ENCODE measurements at regions not wholly inside any gene's neighbourhood (a gene's known extent, or its start where the extent isn't known, plus 50 kb on each side); places are given as distances from the start of the nearest gene placed in this dataset.
"Not testable (repeated sequence)": the region's sequence is repeated elsewhere in the genome, so short reads cannot be mapped to it uniquely, and the experiment has no call there.

- Histone ChIP-seq H3K36me3 (ENCODE audit: control insufficient read depth in 2 of 2, insufficient read depth in 2 of 2, low read length in 2 of 2) (no peaks in the 10 kb centered on the region), H3K4me3 (ENCODE audit: low read length in 2 of 2) (no peak overlapping the region), H3K27me3 (ENCODE audit: control insufficient read depth in 1 of 2, insufficient read depth in 2 of 2, low read length in 2 of 2) (no peaks in the 10 kb centered on the region), H3K9ac (ENCODE audit: low read length in 2 of 2) (no peak overlapping the region), H3K27ac (ENCODE audit: low read length) (no peak overlapping the region), H3K4me1 (ENCODE audit: control insufficient read depth, insufficient read depth, low read length) (no peaks in the 10 kb centered on the region), H3K9me3 (ENCODE audit: control insufficient read depth in 2 of 2, low read length in 2 of 2) (no peaks in the 10 kb centered on the region)
Observed at GRCh38 chr16:60651346-60651745, 1384.9 kb downstream of the CDH8 start.

GRCh38 chr16:60648290-60648689, 1387.9 kb downstream of the CDH8 start:
- Histone ChIP-seq H3K4me1 (ENCODE audit: control insufficient read depth, insufficient read depth, low read length) (no peaks in the 10 kb centered on the region), H3K9ac (ENCODE audit: low read length in 2 of 2) (no peak overlapping the region), H3K27ac (ENCODE audit: low read length) (no peak overlapping the region), H3K27me3 (ENCODE audit: control insufficient read depth in 1 of 2, insufficient read depth in 2 of 2, low read length in 2 of 2) (no peaks in the 10 kb centered on the region), H3K9me3 (ENCODE audit: control insufficient read depth in 2 of 2, low read length in 2 of 2) (no peaks in the 10 kb centered on the region), H3K36me3 (ENCODE audit: control insufficient read depth in 2 of 2, insufficient read depth in 2 of 2, low read length in 2 of 2) (no peaks in the 10 kb centered on the region), H3K4me3 (ENCODE audit: low read length in 2 of 2) (no peak overlapping the region)

GRCh38 chr16:60647388-60647787, 1388.8 kb downstream of the CDH8 start:
- not testable (repeated sequence) for H3K9ac ChIP-seq (ENCODE audit: low read length in 2 of 2); H3K27ac ChIP-seq (ENCODE audit: low read length); H3K36me3 ChIP-seq (ENCODE audit: control insufficient read depth in 2 of 2, insufficient read depth in 2 of 2, low read length in 2 of 2); H3K4me3 ChIP-seq (ENCODE audit: low read length in 2 of 2); H3K9me3 ChIP-seq (ENCODE audit: control insufficient read depth in 2 of 2, low read length in 2 of 2); H3K4me1 ChIP-seq (ENCODE audit: control insufficient read depth, insufficient read depth, low read length); H3K27me3 ChIP-seq (ENCODE audit: control insufficient read depth in 1 of 2, insufficient read depth in 2 of 2, low read length in 2 of 2)

- Histone ChIP-seq H3K9ac (ENCODE audit: low read length in 2 of 2) (no peak overlapping the region), H3K4me1 (ENCODE audit: control insufficient read depth, insufficient read depth, low read length) (no peaks in the 10 kb centered on the region), H3K36me3 (ENCODE audit: control insufficient read depth in 2 of 2, insufficient read depth in 2 of 2, low read length in 2 of 2) (no peaks in the 10 kb centered on the region), H3K27ac (ENCODE audit: low read length) (no peak overlapping the region), H3K9me3 (ENCODE audit: control insufficient read depth in 2 of 2, low read length in 2 of 2) (no peaks in the 10 kb centered on the region), H3K27me3 (ENCODE audit: control insufficient read depth in 1 of 2, insufficient read depth in 2 of 2, low read length in 2 of 2) (no peaks in the 10 kb centered on the region), H3K4me3 (ENCODE audit: low read length in 2 of 2) (no peak overlapping the region)
Observed at GRCh38 chr16:60646631-60647030, 1389.6 kb downstream of the CDH8 start.

- no peaks in the 10 kb centered on the region for H3K36me3 ChIP-seq (ENCODE audit: control insufficient read depth in 2 of 2, insufficient read depth in 2 of 2, low read length in 2 of 2)
- H3K4me3 ChIP-seq (ENCODE audit: low read length in 2 of 2), result no peak overlapping the region
- H3K4me1 ChIP-seq (ENCODE audit: control insufficient read depth, insufficient read depth, low read length), result no peaks in the 10 kb centered on the region
- no peaks in the 10 kb centered on the region for H3K27me3 ChIP-seq (ENCODE audit: control insufficient read depth in 1 of 2, insufficient read depth in 2 of 2, low read length in 2 of 2)
- no peak overlapping the region for H3K9ac ChIP-seq (ENCODE audit: low read length in 2 of 2)
- H3K27ac ChIP-seq (ENCODE audit: low read length), result no peak overlapping the region
- no peaks in the 10 kb centered on the region for H3K9me3 ChIP-seq (ENCODE audit: control insufficient read depth in 2 of 2, low read length in 2 of 2)
Observed at GRCh38 chr16:60645541-60645940, 1390.7 kb downstream of the CDH8 start.

GRCh38 chr16:60642956-60643355, 1393.3 kb downstream of the CDH8 start:
- H3K27ac ChIP-seq (ENCODE audit: low read length), result no peak overlapping the region
- H3K9me3 ChIP-seq (ENCODE audit: control insufficient read depth in 2 of 2, low read length in 2 of 2), result no peaks in the 10 kb centered on the region
- H3K36me3 ChIP-seq (ENCODE audit: control insufficient read depth in 2 of 2, insufficient read depth in 2 of 2, low read length in 2 of 2), result no peaks in the 10 kb centered on the region
- H3K4me1 ChIP-seq (ENCODE audit: control insufficient read depth, insufficient read depth, low read length), result no peaks in the 10 kb centered on the region
- H3K9ac ChIP-seq (ENCODE audit: low read length in 2 of 2), result no peak overlapping the region
- H3K27me3 ChIP-seq (ENCODE audit: control insufficient read depth in 1 of 2, insufficient read depth in 2 of 2, low read length in 2 of 2), result no peaks in the 10 kb centered on the region
- no peak overlapping the region for H3K4me3 ChIP-seq (ENCODE audit: low read length in 2 of 2)

GRCh38 chr16:60641067-60641665, 1395.1 kb downstream of the CDH8 start:
- H3K9ac ChIP-seq (ENCODE audit: low read length in 2 of 2), result no peak overlapping the region
- H3K9me3 ChIP-seq (ENCODE audit: control insufficient read depth in 2 of 2, low read length in 2 of 2), result no peaks in the 10 kb centered on the region
- no peaks in the 10 kb centered on the region for H3K27me3 ChIP-seq (ENCODE audit: control insufficient read depth in 1 of 2, insufficient read depth in 2 of 2, low read length in 2 of 2)
- no peaks in the 10 kb centered on the region for H3K36me3 ChIP-seq (ENCODE audit: control insufficient read depth in 2 of 2, insufficient read depth in 2 of 2, low read length in 2 of 2)
- H3K4me1 ChIP-seq (ENCODE audit: control insufficient read depth, insufficient read depth, low read length), result no peaks in the 10 kb centered on the region
- H3K27ac ChIP-seq (ENCODE audit: low read length), result no peak overlapping the region
- no peak overlapping the region for H3K4me3 ChIP-seq (ENCODE audit: low read length in 2 of 2)

- Histone ChIP-seq H3K9me3 (ENCODE audit: control insufficient read depth in 2 of 2, low read length in 2 of 2) (no peaks in the 10 kb centered on the region), H3K4me3 (ENCODE audit: low read length in 2 of 2) (no peak overlapping the region), H3K27ac (ENCODE audit: low read length) (no peak overlapping the region), H3K36me3 (ENCODE audit: control insufficient read depth in 2 of 2, insufficient read depth in 2 of 2, low read length in 2 of 2) (no peaks in the 10 kb centered on the region), H3K9ac (ENCODE audit: low read length in 2 of 2) (no peak overlapping the region), H3K4me1 (ENCODE audit: control insufficient read depth, insufficient read depth, low read length) (no peaks in the 10 kb centered on the region), H3K27me3 (ENCODE audit: control insufficient read depth in 1 of 2, insufficient read depth in 2 of 2, low read length in 2 of 2) (no peaks in the 10 kb centered on the region)
Observed at GRCh38 chr16:60640038-60640437, 1396.2 kb downstream of the CDH8 start.

- H3K36me3 ChIP-seq (ENCODE audit: control insufficient read depth in 2 of 2, insufficient read depth in 2 of 2, low read length in 2 of 2); H3K27me3 ChIP-seq (ENCODE audit: control insufficient read depth in 1 of 2, insufficient read depth in 2 of 2, low read length in 2 of 2); H3K9me3 ChIP-seq (ENCODE audit: control insufficient read depth in 2 of 2, low read length in 2 of 2); H3K9ac ChIP-seq (ENCODE audit: low read length in 2 of 2); H3K4me3 ChIP-seq (ENCODE audit: low read length in 2 of 2); H3K27ac ChIP-seq (ENCODE audit: low read length); H3K4me1 ChIP-seq (ENCODE audit: control insufficient read depth, insufficient read depth, low read length): not testable (repeated sequence)
Observed at GRCh38 chr16:60636636-60637035, 1399.6 kb downstream of the CDH8 start.

- Histone ChIP-seq H3K9me3 (ENCODE audit: control insufficient read depth in 2 of 2, low read length in 2 of 2) (no peaks in the 10 kb centered on the region), H3K4me1 (ENCODE audit: control insufficient read depth, insufficient read depth, low read length) (no peaks in the 10 kb centered on the region), H3K27me3 (ENCODE audit: control insufficient read depth in 1 of 2, insufficient read depth in 2 of 2, low read length in 2 of 2) (no peaks in the 10 kb centered on the region), H3K36me3 (ENCODE audit: control insufficient read depth in 2 of 2, insufficient read depth in 2 of 2, low read length in 2 of 2) (no peaks in the 10 kb centered on the region), H3K9ac (ENCODE audit: low read length in 2 of 2) (no peak overlapping the region), H3K27ac (ENCODE audit: low read length) (no peak overlapping the region), H3K4me3 (ENCODE audit: low read length in 2 of 2) (no peak overlapping the region)
Observed at GRCh38 chr16:60636117-60636516, 1400.1 kb downstream of the CDH8 start.

GRCh38 chr16:60635548-60635947, 1400.7 kb downstream of the CDH8 start:
- Histone ChIP-seq H3K27ac (ENCODE audit: low read length) (no peak overlapping the region), H3K9ac (ENCODE audit: low read length in 2 of 2) (no peak overlapping the region), H3K27me3 (ENCODE audit: control insufficient read depth in 1 of 2, insufficient read depth in 2 of 2, low read length in 2 of 2) (no peaks in the 10 kb centered on the region), H3K4me1 (ENCODE audit: control insufficient read depth, insufficient read depth, low read length) (no peaks in the 10 kb centered on the region), H3K9me3 (ENCODE audit: control insufficient read depth in 2 of 2, low read length in 2 of 2) (peaks cover 0 to 3% of the 10 kb centered on the region in 2 donors), H3K36me3 (ENCODE audit: control insufficient read depth in 2 of 2, insufficient read depth in 2 of 2, low read length in 2 of 2) (no peaks in the 10 kb centered on the region), H3K4me3 (ENCODE audit: low read length in 2 of 2) (no peak overlapping the region)
